Iris pigment epithelial cell (primary cell): ENCODE measurements at regions not wholly inside any gene's neighbourhood (a gene's known extent, or its start where the extent isn't known, plus 50 kb on each side); places are given as distances from the start of the nearest gene placed in this dataset.
"Not testable (repeated sequence)": the region's sequence is repeated elsewhere in the genome, so short reads cannot be mapped to it uniquely, and the experiment has no call there.

Source experiments
- DNase-seq: peaks from one replicate; pipeline ENCODE4 v3.0.0-alpha.2; 2011; ENCODE audit warnings: low read depth

DNA sequence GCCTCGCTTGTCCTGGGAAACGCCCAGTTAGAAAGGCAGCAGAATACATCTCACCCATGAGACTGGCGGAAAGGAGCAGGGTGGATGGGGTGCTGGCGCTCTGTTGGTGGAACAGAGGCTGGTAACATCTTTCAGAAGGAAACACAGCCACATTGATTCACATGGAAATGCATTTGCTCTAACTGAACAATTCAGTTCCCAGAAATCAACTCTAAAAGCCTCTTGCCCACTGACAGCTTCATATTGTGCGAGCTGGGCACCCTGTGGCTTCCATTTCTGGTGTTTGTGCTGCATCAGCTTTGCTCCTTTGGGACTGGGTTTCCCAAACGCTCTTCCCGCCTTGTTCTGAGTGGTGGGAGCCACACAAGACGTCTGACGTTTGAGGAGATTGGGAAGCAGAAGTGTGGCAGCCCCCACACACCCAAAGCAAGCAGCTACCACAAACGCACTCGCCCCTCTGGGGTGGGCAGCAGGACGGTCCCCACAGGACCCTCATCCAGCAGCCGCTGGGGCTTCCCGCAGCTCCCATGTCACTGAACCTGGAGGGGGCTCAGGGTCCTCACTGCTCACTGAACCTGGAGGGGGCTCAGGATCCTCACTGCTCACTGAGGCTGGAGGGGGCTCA lies 229.5 kb downstream of the ERMARD start:
- no peak for DNase-seq

DNA sequence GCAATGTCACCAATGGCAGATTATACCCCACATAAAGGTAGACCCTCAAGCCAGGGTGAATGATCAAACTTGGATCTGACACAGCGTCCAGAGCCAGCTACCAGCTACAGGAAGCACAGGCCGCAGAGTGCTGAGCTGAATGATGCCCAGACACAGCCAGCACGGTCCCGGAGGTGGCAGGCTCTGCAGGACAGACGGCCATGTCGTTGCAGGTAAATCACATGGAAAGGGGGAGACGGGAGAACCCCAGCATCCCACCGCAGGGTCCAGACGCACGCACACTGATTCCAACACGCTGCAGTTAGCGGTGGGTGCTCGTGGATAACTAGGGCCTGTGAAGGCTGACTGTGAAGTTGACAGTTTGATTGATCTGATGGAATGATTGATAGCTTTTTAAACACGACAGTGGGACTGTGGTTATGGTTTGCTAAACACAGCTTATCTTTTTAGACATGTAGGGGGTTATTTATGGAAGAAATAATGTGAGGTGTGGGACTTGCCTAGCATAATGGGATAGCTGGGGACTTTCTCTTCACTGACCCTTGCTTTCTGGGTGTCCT lies 228.5 kb downstream of the ERMARD start:
- no peak for DNase-seq

DNA sequence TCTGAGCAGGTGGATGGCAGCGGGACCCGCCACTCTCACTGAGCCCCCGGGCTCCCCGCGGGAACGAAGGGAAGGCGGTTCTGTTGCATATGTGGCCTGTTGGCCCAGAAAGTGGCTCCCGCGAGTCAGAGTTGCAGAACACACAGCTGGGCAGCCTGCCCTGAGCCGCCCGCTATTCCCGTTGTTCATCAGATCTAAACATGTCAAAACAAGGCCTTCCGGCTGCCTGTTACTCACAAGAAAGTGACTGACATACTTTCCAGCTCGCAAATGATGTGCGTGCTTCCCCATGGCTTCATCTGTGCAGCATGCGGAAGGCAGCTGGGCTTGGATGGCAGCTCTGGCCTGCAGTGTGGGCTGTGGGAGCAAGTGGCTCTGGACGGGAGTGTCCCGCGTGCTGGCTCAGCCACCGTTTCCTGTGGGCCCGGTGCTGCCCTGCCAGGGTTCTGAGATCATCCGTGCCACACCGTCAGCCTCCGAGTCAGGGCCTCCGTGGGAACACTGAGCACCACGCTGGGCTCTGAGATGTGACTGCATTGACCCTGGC lies 227.3 kb downstream of the ERMARD start:
- DNase-seq, result no peak

DNA sequence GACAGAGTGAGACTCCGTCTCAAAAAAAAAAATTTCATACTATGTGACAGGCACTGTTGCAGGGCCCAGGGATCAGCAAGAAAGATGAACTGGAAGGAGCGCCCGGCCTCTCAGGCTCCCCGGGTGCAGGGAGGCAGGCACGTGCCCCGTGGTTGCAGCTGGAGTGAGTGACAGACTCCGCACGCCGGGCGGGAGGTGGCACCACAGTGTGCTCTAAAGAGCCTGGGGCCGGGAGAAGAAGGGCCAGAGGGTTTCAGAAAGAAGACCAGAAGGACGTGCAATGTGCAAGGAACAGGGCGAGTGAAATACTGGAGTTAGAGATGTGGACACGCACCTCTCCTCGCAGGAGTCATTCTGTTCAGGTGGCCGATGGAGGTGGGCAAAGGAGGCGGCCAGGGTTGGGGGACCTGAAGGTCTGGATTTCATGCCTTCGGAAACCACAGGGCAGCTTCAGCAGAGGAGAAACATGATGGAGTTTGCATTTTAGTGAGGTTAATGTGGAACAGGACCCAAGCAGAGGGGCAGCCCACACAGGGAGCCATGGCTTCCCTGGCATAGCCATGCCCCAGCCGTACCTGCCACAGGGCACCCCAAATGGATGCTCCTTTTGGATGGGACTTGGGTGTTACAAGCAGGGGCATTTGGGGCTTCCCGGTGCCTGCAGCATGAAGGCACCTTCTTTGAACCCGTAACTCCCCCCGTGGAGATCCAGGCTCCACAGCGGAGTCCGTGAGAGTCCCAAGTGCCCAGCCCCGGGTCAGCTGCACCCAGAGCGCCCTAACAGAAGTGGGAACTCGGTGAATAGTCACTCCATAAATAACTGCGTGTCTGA lies 226.2 kb downstream of the ERMARD start:
- DNase-seq, result no peak

DNA sequence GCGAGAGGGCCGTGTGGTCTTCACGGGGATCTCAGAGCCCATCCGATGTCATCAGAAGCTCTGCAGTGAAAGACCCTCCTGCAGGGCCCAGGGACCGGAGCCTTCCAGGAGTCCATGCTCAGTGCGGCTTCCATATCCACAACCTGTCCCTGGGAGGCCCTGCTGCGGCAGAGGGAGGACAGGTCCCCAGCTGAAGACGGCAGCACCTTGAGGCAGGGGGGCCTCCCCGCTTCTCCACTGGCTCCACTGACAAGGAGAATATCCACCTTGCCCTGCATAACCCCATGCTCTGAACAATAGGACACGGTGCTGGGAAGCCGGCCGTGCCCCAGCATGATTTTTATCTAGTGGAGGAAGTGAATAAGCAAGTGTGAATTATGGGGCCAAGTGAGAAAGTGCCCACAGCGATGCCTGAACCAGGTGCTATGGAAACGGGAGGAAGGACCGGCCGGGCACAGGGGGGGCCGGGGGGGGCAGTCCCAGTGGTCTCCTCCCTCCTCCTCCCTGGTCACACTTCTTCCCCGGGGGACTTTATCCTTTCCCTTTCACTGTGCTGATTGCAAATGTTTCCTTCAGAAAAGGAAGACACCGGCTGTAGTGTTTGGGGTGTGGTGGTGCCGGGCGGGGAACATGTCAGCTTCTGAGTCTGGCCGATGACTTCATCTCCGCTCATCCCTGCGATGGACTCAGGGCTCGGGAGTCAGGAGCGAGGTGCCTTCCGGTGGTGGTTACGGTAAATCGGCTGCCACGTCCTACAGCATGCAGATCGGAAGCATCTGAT lies 225.1 kb downstream of the ERMARD start:
- DNase-seq, result no peak

DNA sequence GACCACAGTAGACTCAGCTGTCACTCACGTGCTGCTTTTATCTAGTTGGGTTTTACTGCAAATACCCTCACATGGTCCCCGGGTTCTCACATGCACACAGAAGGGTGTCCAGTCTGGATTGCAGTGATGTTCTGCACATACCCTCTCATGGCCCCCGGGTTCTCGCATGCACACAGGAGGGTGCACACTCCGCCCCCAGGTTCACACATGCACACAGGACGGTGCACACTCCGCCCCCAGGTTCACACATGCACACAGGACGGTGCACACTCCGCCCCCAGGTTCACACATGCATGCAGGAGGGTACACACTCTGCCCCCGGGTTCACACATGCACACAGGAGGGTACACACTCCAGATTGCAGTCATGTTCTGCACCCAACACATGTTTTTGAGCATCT lies 224.3 kb downstream of the ERMARD start:
- DNase-seq, result no peak

DNA sequence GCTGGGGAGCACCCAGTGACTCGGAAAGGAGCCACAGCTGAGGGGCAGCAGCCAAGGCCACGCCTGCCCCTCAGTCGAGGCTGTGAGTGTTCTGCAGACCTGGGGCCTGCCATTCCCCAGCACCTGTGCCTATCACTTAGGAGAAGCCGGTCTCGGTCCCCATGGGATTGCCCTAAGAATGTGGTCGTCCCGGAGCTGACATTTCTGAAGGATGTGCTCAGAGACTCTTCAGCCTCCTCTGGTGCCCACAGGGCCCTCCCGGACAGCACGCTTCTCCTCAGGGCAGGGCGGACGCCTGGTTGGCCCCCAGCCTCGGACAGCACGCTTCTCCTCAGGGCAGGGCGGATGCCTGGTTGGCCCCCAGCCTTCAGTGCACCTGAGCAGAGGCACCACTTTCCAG lies 223.9 kb downstream of the ERMARD start:
- DNase-seq, result no peak

DNA sequence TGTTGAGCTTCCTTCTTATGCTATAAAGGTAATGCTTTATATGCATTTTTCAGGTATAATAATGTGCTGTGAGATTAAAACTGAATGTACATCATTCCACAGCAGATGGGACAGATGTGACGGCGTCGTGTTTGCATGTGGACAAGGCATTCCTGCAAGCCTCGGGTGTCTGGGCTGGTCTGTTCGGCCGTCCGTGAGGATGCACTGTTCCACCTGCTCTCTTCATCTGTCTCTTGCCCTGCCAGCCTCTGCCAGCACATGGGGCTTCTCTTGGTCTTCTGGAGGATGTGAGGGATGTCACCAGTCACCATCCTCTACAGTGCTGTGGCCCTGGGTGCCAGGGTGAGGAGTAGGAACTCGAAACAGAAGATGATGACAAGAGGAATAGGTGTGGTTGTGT lies 223.2 kb downstream of the ERMARD start:
- no peak for DNase-seq

DNA sequence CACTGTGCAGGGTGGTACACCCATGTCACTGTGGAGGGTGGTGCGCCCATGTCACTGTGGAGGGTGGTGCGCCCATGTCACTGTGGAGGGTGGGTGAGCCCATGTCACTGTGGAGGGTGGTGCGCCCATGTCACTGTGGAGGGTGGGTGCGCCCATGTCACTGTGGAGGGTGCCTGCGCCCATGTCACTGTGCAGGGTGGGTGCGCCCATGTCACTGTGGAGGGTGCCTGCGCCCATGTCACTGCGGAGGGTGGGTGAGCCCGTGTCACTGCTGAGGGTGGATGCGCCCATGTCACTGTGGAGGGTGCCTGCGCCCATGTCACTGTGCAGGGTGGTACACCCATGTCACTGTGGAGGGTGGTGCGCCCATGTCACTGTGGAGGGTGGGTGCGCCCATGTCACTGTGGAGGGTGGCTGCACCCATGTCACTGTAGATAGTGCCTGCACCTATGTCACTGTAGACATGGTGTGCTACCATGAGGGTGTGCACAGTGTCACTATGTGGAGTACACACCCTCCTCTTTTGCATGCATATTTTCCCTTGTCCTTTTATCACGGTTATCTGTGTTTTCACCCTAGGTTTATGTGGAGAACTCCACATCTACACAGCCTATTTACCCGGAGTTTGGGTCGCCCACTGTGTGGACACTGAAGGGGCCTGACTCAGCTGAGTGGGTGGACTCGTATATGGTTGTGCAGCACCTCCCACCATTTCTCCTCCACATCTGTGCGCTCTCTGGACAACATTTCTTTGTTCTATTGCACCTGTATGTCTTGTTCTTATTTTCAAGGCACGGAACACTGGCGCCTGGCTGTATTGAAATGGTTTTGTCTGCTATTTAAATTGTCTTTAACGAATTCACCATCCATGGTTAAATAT lies 222.4 kb downstream of the ERMARD start:
- not testable (repeated sequence) for DNase-seq

DNA sequence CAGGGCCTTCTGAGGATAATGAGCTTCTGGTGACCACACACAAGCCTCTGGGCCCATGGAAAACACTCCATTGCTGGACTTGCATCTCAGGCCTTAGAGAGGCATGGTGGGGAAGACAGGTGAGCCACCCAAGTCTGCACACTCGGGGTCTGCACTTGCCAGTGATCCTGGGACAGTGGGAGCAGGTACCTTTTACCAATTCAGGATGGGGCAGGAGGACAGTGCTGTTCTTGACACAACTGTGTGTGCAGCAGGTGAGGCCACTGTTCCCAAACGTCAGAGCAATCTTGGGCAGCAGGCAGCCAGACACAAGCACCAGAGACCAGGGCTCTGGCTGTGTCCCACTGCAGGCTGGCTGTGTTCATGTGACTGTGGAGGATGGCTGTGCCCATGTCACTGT lies 221.3 kb downstream of the ERMARD start:
- DNase-seq, result no peak

DNA sequence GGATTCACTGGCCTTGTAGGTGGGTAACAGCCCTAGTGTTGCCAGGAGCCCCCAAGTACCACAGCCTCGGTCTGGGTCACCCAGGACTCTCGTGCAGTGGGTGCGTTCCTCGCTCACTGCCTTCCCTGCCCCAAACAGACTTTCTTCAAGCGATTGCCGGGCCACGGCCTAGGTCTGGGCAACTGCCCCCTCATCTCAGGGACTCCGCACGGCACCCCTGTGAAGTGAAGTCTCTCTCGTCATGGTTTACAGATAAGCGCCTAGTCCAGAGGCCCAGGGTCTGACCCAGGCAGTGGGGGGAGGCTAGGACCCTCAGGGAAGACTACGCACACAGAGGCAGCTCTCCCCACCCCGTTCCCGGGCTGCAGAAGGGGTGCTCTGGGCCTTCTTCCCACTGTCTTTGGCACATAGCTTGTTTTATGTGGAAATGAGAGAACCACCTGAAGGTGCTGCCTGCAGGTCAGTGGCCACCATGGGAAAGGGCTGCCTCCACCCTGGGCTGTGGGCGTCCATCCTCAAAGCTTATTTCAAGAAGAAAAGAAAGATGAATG lies 220.8 kb downstream of the ERMARD start:
- DNase-seq, result no peak

DNA sequence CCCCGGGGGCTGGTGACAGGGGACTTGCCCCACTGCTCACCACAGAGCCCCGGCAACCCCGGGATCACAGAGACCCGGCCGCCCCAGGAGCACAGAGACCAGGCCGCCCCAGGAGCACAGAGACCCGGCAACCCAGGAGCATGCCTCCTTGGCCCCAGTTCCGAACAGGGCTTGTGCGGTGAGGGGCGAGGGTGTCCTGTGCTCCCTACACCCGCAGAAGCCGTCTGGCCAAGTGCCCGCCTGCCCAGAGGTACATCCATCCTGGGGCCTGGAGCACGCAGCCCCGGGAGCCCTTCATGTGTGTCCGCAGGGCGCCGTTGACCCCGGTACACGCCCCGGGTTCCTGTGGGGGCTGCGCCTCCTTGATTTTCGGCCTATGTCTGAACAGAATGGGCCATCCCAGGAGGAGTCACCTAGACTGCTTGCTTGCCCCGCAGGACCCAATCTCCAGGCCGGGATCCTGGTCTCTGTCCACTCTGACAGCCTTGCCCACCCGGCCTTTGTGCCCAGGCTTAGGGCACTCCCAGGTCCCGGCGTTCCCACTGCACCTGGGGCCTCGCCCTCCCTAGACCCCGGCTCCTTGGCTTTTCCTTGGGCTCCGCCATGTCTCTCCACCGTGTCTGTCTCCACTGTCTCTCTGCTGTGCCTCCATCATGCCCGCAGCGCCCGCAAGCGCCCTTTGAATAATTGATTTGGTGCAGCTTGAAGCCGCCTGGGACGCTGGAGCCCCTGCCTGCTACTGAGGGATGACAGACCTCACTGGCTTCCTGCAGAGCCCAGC lies 219.8 kb downstream of the ERMARD start:
- no peak for DNase-seq

DNA sequence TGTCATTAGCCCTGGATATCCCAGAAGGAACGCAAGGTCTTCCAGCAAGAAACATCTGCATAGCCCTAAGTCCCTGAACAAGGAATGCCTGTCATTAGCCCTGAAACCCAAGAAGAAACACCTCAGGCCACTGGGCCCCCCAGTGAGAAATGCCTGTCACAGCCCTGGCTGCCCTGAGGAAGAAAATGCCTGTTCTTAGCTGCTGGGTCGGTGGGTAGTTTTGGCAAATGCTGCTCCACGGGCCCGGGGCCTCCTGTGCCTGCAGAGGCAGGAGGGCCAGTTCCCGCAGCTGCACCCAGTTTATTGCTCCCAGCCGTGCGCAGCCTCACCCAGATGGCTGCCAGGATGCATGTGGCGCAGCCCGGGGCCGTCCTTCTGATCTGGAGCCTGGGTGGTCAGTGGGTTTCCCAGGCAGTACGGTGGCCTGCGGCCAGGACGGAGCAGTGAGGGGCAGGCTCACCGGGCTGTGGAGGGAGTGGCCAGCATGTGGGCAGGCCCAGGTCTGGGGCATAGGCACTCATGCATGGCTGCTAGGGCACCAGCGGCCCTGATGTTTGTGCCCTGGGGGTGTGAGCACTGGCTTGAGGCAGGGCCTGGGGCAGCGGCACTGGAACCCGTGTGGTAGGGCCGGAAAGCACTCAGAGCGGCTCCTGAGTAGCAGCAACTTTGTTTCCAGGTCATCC lies 219.0 kb downstream of the ERMARD start:
- no peak for DNase-seq

DNA sequence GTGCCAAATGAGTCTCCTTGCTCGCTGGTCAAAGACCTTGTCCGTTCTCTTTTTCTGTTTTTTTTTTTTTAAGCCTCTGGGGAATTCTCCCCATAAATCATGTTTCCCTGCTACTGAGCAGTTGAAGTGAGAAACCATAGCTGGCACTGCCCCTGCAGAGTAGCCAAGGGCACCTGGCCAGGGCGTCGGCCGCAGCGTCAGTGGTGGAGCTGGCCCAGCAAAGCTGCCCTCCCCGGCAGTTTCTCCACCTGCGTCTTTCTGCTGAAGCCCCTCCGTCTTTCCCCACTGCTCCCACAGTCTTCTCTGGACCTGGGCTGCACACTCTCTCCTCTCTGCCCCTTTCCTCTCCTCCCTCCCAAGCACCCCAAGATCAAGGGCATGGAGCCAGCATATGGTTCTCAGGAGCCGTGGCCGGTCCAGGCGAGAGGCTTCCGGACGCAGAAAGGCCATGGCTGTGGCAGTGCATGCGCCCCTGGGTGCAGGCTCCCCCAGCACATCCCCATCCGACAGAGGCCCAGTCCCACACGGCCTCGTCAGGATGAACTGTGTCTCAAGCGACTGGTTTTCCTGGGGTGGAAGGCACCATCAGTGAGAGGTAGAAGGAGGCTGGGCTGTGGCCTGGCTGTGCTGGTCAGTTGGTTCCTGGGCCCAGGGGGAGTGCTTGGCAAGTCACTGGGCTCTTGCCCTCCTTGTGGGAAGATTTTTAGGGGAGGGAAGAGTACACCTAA lies 218.1 kb downstream of the ERMARD start:
- DNase-seq, result no peak

DNA sequence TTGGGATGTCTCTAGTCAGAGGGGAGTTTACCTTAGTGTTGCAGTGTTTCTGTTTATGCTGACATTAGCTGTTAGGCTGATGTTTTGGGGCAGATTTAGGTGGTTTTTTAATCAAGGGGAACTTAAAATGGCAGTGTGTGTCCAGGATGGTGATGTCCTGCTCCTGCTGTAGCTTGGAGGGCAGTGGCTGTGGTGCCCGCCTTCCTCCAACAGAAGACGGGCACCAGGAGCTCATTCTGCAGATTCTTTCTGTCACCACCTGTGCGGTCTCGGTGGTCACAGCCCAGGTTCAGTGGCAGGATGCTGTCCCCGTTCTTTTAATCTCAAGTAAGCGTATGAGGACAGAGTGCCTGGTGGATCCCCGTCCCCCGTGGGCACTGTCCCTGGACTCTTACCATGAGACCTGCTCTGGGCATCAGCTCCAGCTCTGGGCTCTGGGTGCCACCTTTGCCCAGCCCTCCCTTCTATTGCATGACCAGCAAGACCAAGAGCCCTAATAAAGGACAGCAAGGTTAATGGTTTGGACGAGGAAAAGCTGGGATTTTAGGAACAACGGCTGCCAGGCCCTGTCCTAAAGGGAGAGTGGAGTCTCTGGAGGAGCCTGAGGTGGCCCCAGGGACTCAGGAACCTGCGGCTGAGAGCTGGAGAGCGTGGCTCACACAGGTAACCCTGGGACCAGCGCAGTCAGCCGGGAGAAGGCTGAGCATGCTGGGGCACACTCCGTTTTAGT lies 217.3 kb downstream of the ERMARD start:
- no peak for DNase-seq

DNA sequence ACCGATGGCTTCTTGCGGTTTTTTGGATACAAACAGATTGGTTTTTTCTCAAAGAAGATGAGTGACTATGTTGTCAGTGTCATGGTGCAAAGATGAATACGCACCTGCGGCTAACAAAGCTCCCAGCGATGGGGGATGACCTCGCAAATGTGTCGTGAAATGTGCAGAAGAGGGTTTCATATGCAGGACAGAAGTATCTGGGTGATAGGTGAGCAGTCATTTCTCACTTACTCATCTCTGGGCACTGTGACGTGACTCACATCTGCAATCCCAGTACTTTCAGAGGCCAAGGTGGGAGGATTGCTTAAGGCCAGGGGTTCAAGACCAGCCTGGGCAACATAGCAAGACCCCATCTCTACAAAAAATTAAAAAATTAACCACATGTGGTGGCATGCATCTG lies 216.3 kb downstream of the ERMARD start:
- no peak for DNase-seq

DNA sequence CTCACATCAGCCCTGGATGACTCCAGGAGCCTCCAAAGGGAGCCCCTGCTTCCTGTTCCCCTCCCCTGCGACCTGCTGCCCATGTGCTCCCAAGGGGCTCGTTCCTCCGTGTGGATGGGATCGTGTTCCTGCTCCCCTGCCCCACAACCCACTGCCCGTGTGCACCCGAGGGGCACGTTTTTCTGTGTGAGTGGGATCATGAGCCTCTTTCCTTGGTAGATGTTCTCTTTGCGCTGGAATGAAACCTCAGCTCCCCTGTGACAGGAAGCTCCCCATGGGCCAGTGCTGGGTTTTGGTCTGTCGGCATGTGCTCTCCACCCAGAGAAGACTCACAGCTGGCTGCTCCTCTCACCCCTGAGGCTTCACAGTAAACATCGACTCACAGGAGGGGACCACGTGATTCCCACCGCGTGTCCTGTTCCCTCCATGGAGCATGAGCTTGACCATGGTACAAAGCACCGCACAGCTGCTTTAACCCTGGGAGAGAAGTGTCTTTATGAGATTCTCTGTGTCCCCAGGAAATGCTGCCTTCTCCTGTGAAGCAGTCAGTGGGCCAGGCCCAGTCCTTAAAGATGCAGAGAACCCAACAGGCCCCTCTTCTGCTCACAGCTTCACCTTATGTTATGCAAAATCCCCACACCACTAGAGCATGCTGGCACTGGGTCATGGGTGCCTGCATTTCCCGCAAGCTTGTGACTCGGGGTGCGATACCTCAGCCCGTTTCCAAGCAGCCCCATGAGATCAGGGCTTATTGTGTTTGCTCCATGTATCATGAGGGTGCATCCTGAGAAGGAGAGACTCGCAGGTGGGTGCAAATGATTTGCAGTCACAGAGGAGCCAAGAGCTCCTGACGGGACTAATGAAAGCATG lies 215.1 kb downstream of the ERMARD start:
- DNase-seq, result no peak
